ENCODE measurements at regions not wholly inside any gene's neighbourhood (a gene's known extent, or its start where the extent isn't known, plus 50 kb on each side); places are given as distances from the start of the nearest gene placed in this dataset.

DNA sequence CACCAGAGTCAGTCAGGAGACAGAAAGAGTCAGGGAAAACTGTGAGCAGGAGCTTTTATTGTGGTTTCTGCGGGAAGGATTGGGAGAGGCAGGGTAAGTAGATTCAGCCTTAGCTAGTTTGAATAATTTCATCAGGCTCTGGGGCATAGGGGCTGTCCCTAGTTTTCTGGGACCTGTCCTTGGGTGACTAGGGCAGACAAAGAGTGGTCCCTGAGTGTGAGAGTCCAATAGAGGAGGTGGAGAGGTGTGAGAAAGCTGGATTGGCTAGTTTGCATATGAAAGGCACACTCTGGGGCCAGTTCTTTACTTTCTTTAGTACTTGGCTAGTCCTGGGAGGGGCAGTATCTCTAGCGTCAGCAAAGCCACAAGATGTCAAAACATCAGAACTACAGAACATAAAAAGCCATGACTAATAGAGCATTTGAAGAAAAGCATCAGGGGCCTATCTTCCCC is 255.6 kb downstream of the HS3ST3A1 start:
- Histone ChIP-seq H3K27ac (ENCODE audit: low read depth, low read length) (peak overlapping the region; percentile 100), H2AFZ (ENCODE audit: low read depth, low read length) (peak overlapping the region; percentile 38), H3K4me2 (ENCODE audit: low read length) (peak overlapping the region; percentile 76), H3K4me1 (ENCODE audit: insufficient read depth, low read length) (peaks cover 30% of the 10 kb centered on the region), H3K9ac (ENCODE audit: low read length) (peak overlapping the region; percentile 87), H3K4me3 (ENCODE audit: insufficient read depth, low read depth, low read length) (no peak overlapping the region), H3K9me3 (ENCODE audit: insufficient read depth, low read depth, low read length) (no peaks in the 10 kb centered on the region), H3K79me2 (ENCODE audit: insufficient read depth, low read length) (no peaks in the 10 kb centered on the region), H4K20me1 (ENCODE audit: insufficient read depth, low read length) (no peaks in the 10 kb centered on the region), H3K27me3 (ENCODE audit: insufficient read depth, low read length) (no peaks in the 10 kb centered on the region), H3K36me3 (ENCODE audit: insufficient read depth, low read length) (no peaks in the 10 kb centered on the region)
- peaks cover 38% of the 10 kb centered on the region for H3K4me1 Mint-ChIP-seq (ENCODE audit: low read depth, unreplicated experiment)
- H3K36me3 Mint-ChIP-seq (ENCODE audit: low read depth, unreplicated experiment), result no peaks in the 10 kb centered on the region
- peak overlapping the region; percentile 100 for H3K27ac Mint-ChIP-seq (ENCODE audit: unreplicated experiment)
- TF ChIP-seq EZH2 (IDR thresholded peaks at IDR 0.05; ENCODE audit: insufficient read depth, low read length), result no peak
- TF ChIP-seq, protein P1, sequence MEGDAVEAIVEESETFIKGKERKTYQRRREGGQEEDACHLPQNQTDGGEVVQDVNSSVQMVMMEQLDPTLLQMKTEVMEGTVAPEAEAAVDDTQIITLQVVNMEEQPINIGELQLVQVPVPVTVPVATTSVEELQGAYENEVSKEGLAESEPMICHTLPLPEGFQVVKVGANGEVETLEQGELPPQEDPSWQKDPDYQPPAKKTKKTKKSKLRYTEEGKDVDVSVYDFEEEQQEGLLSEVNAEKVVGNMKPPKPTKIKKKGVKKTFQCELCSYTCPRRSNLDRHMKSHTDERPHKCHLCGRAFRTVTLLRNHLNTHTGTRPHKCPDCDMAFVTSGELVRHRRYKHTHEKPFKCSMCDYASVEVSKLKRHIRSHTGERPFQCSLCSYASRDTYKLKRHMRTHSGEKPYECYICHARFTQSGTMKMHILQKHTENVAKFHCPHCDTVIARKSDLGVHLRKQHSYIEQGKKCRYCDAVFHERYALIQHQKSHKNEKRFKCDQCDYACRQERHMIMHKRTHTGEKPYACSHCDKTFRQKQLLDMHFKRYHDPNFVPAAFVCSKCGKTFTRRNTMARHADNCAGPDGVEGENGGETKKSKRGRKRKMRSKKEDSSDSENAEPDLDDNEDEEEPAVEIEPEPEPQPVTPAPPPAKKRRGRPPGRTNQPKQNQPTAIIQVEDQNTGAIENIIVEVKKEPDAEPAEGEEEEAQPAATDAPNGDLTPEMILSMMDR (IDR thresholded peaks at IDR 0.05; ENCODE audit: insufficient read depth, low read depth, low read length), result peak; percentile 14
- H3K4me3 Mint-ChIP-seq (ENCODE audit: unreplicated experiment), result peak overlapping the region; percentile 31
- peaks cover 4% of the 10 kb centered on the region for H3K9me3 Mint-ChIP-seq (ENCODE audit: unreplicated experiment)
- H3K27me3 Mint-ChIP-seq (ENCODE audit: low read depth, unreplicated experiment), result no peaks in the 10 kb centered on the region
- FAIRE-seq, result peak; percentile 88
- DNase-seq (ENCODE audit: low read depth), result peak; percentile 97

DNA sequence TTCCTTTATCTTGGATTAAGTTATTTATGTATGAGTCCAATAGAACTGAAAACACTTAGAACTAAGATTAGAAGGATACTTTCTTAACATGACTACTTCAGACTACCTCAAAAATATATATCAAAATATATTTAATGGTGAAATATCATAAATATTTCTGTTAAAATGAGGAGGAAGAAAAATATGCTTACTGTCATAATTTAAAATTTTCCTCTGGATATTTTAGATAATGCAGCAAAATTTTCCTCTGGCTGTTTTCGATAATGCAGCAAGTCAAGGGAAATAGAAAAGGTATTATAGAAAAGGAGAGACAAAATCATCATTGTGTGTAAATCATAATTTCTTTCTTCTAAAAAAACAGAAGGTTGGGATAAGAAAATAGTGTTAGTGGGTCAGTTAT is 263.3 kb downstream of the HS3ST3A1 start:
- Histone ChIP-seq H3K36me3 (ENCODE audit: insufficient read depth, low read length) (no peaks in the 10 kb centered on the region), H3K27me3 (ENCODE audit: insufficient read depth, low read length) (no peaks in the 10 kb centered on the region), H3K4me2 (ENCODE audit: low read length) (peak overlapping the region; percentile 88), H3K79me2 (ENCODE audit: insufficient read depth, low read length) (no peaks in the 10 kb centered on the region), H3K27ac (ENCODE audit: low read depth, low read length) (peak overlapping the region; percentile 56), H3K9ac (ENCODE audit: low read length) (peak overlapping the region; percentile 82), H3K4me3 (ENCODE audit: insufficient read depth, low read depth, low read length) (peak overlapping the region; percentile 59), H4K20me1 (ENCODE audit: insufficient read depth, low read length) (no peaks in the 10 kb centered on the region), H2AFZ (ENCODE audit: low read depth, low read length) (peak overlapping the region; percentile 61), H3K4me1 (ENCODE audit: insufficient read depth, low read length) (peaks cover 10% of the 10 kb centered on the region), H3K9me3 (ENCODE audit: insufficient read depth, low read depth, low read length) (no peaks in the 10 kb centered on the region)
- H3K9me3 Mint-ChIP-seq (ENCODE audit: unreplicated experiment), result no peaks in the 10 kb centered on the region
- DNase-seq (ENCODE audit: low read depth) (no peak), FAIRE-seq (no peak)
- TF ChIP-seq, protein P1 (IDR thresholded peaks at IDR 0.05; ENCODE audit: insufficient read depth, low read depth, low read length), result no peak
- no peak for TF ChIP-seq EZH2 (IDR thresholded peaks at IDR 0.05; ENCODE audit: insufficient read depth, low read length)
- peaks cover 11% of the 10 kb centered on the region for H3K4me1 Mint-ChIP-seq (ENCODE audit: low read depth, unreplicated experiment)
- no peaks in the 10 kb centered on the region for H3K36me3 Mint-ChIP-seq (ENCODE audit: low read depth, unreplicated experiment)
- no peak overlapping the region for H3K27ac Mint-ChIP-seq (ENCODE audit: unreplicated experiment)
- H3K4me3 Mint-ChIP-seq (ENCODE audit: unreplicated experiment), result no peak overlapping the region
- H3K27me3 Mint-ChIP-seq (ENCODE audit: low read depth, unreplicated experiment), result no peaks in the 10 kb centered on the region

DNA sequence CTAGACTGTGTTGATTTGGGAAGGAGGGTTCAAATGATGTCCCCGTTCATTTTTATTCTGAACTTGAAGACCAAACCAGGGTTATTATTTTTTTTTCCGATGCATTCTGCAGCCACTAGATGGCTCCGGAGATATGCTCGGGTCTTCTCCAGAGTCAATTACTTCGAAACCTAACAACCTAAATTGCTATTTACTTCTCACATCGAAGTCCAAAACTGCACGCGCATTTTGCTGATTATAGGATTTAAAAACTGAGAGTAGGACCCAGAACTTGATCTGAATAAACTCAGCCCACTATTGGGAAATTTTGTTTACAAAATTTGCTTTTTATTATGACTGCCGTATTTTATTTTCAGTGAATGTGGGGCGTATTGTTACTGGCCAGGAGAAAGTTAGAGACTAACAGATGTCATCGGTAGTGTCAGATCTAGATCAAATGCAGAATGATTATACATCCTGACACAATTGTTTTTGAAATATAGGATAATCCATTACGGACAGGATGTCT is 263.8 kb downstream of the HS3ST3A1 start:
- H3K27me3 ChIP-seq (ENCODE audit: insufficient read depth, low read length), result no peaks in the 10 kb centered on the region
- H4K20me1 ChIP-seq (ENCODE audit: insufficient read depth, low read length), result no peaks in the 10 kb centered on the region
- peak; percentile 79 for FAIRE-seq
- no peaks in the 10 kb centered on the region for H3K9me3 ChIP-seq (ENCODE audit: insufficient read depth, low read depth, low read length)
- H3K4me1 ChIP-seq (ENCODE audit: insufficient read depth, low read length), result peaks cover 10% of the 10 kb centered on the region
- peak overlapping the region; percentile 82 for H3K9ac ChIP-seq (ENCODE audit: low read length)
- peak overlapping the region; percentile 88 for H3K4me2 ChIP-seq (ENCODE audit: low read length)
- DNase-seq (ENCODE audit: low read depth), result peak; percentile 67
- H3K27ac ChIP-seq (ENCODE audit: low read depth, low read length), result peak overlapping the region; percentile 56
- no peaks in the 10 kb centered on the region for H3K79me2 ChIP-seq (ENCODE audit: insufficient read depth, low read length)
- H3K4me3 Mint-ChIP-seq (ENCODE audit: unreplicated experiment), result no peak overlapping the region
- TF ChIP-seq, protein P1 (IDR thresholded peaks at IDR 0.05; ENCODE audit: insufficient read depth, low read depth, low read length), result peak; percentile 88
- TF ChIP-seq EZH2 (IDR thresholded peaks at IDR 0.05; ENCODE audit: insufficient read depth, low read length), result no peak
- peak overlapping the region; percentile 61 for H2AFZ ChIP-seq (ENCODE audit: low read depth, low read length)
- no peaks in the 10 kb centered on the region for H3K27me3 Mint-ChIP-seq (ENCODE audit: low read depth, unreplicated experiment)
- no peaks in the 10 kb centered on the region for H3K9me3 Mint-ChIP-seq (ENCODE audit: unreplicated experiment)
- H3K36me3 ChIP-seq (ENCODE audit: insufficient read depth, low read length), result no peaks in the 10 kb centered on the region
- peak overlapping the region; percentile 59 for H3K4me3 ChIP-seq (ENCODE audit: insufficient read depth, low read depth, low read length)
- H3K27ac Mint-ChIP-seq (ENCODE audit: unreplicated experiment), result no peak overlapping the region
- H3K36me3 Mint-ChIP-seq (ENCODE audit: low read depth, unreplicated experiment), result no peaks in the 10 kb centered on the region
- peaks cover 11% of the 10 kb centered on the region for H3K4me1 Mint-ChIP-seq (ENCODE audit: low read depth, unreplicated experiment)

Measured in astrocyte (in vitro differentiated cells and primary cell).